Activated naive CD8-positive, alpha-beta T cell treated with anti-CD3 and anti-CD28 coated beads, Interleukin-2, amount 50 U/mL, for 16 hours (primary cell): ENCODE measurements at regions not wholly inside any gene's neighbourhood (a gene's known extent, or its start where the extent isn't known, plus 50 kb on each side); places are given as distances from the start of the nearest gene placed in this dataset.

Source experiments
- DNase-seq: peaks from one replicate; pipeline ENCODE4 v3.0.0-alpha.2; 2020; ENCODE audit warnings: low read depth, low spot score

- DNase-seq: no peak
Measured at GRCh38 chr10:131844529-131845084, 56.2 kb upstream of the PPP2R2D start.

- DNase-seq: no peak
Measured at GRCh38 chr10:131845505-131846239, 55.1 kb upstream of the PPP2R2D start.

DNA sequence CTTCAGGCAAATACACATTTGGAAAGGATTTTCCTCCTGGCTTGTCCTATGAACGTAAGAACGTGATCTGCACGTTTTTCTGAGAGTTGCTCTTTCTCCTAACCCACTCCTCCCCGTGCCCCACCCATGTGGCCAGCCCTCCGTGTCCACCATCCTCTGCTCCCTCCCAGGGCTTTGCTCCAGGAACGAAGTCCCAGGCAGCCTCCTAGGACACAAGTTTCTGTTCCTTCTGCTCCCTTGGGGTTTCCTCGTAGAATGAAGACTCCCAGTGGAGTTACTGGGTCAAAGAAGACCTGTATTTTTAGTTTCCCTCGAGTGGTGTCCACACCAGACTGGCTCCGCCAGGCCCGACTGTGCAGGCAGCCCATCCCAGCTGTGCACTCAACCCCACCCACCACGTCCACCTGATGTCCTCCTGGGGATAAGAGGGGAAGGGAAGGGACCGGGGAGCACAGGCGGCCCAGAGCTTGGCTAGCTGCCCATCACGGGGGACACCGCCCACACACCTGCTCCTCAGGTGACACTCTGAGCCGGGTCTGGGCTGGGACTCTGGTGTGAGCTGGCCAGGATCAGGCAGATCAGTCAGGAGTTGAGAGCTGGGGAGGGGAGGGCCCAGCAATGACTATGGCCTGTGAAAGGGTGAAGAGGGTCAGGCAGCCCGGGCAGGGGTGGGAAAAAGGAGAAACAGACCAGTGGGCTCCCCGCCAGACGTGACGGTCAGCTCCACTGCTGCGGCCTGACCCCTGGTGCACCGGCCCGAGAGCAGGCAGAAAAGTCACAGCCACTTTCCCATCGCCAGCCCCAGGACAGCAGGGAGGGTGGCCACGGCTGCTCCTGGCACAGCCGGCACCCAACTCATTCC lies 54.3 kb upstream of the PPP2R2D start:
- DNase-seq: no peak

DNA sequence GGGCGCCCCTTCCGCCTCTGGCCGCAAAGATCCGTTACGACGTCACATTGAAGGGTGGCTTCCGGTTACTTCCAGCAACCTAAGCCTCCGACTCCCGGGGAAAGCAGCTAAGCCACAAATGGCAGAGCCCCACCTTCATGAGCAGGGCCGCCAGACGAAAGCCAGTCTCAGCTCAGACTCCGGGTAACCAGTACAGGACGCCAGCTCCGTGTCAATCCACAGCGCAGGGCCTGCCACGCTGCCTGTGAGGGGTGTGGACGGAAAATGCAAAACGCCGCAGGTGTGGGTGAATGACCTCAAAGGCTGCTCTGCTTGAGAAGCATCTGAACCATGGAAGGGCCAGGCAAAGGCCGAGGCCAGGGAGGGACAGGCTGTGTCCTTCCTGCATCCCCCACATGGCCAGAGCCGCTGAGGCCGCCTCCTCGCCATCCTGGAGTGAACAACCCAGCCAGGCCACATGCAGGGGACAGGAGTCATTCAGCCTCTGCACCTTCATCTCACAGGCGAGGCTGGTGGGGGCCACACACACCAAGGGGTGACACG lies 53.5 kb upstream of the PPP2R2D start:
- DNase-seq: no peak

DNA sequence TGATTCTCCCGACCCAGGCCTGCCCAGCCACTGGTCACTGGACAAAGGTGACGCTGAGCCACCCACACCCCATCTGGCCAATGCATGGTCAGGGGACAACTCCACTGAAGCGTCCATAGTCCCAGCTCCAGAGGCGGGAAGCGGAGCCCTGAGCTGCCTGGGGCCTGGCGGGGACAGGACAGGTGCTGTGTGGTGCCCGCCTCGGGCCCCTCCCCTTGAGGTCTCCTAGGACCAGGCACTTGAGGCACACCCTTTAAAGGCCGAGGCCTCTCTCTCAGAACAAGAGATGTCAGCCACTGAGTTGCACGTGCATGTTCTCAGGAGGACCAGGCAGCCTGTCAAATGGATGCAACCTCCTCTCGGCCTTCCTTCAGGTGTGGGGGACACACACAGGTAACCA lies 52.5 kb upstream of the PPP2R2D start:
- no peak for DNase-seq

GRCh38 chr10:131848741-131849590 lies 51.8 kb upstream of the PPP2R2D start:
- DNase-seq: no peak

- DNase-seq: no peak
Measured at GRCh38 chr10:131849591-131850382, 51.0 kb upstream of the PPP2R2D start.

- DNase-seq: no peak
Measured at GRCh38 chr10:131850383-131850870, 50.4 kb upstream of the PPP2R2D start.
